VCaP (cell line): ENCODE measurements at regions not wholly inside any gene's neighbourhood (a gene's known extent, or its start where the extent isn't known, plus 50 kb on each side); places are given as distances from the start of the nearest gene placed in this dataset.

Experiments
- H3K27ac ChIP-seq: fragments of 450-650 bp; 2 replicates; pipeline ENCODE4 v1.5.1; 2017
- CTCF ChIP-seq: fragments of 450-650 bp; conservative IDR thresholded peaks from 2 replicates; pipeline ENCODE4 v1.5.1; 2017; ENCODE audit warnings: mild to moderate bottlenecking, moderate library complexity

DNA sequence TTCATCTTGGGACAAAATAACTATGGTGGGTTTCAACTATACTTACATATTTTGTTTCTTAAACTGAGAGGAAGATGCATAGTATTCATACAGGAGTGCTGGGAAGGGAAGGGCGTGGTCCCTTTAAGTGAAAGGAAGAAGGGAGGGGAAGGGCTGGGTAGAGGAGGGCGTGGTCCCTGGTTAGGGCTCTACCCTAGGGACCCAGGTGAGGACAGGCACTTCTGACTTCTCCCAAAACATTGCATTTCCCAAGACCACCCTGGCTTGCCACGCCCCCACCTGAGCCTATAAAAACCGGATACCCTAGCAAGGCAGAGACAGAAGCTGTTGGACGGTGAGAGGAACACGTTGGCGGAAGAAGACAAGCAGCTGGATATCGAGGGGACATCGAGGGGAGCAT is 157.6 kb upstream of the PLXNA4 start:
- TF ChIP-seq CTCF, result no peak
- H3K27ac ChIP-seq, result no peak overlapping the region

DNA sequence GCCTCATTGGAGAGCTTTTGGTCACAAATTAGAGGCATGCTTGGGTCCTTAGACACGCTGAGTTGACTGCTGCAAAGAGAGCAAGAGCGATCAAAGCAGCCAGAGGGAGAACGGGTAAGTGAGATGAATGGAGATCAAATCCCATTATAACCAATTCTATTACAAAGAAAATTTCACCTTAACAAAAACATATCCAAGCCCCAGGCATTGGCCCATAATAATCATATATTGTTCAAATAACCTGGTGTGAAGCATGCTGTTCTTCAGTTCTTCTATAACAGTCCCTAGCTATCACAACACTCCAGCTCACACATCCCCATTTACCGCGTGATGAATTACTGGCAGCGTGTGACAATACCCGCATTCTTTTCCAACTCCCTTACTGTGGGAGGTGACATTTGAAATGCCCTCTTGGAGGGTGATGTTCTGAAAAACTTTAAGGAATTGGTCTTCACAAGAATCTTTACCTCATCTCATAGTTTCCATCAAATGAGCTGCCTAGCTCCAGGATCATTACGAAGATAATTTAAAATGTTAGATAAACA is 156.1 kb upstream of the PLXNA4 start:
- no peak overlapping the region for H3K27ac ChIP-seq
- no peak for TF ChIP-seq CTCF

GRCh38 chr7:132730105-132730504 is 153.8 kb upstream of the PLXNA4 start:
- no peak for TF ChIP-seq CTCF

DNA sequence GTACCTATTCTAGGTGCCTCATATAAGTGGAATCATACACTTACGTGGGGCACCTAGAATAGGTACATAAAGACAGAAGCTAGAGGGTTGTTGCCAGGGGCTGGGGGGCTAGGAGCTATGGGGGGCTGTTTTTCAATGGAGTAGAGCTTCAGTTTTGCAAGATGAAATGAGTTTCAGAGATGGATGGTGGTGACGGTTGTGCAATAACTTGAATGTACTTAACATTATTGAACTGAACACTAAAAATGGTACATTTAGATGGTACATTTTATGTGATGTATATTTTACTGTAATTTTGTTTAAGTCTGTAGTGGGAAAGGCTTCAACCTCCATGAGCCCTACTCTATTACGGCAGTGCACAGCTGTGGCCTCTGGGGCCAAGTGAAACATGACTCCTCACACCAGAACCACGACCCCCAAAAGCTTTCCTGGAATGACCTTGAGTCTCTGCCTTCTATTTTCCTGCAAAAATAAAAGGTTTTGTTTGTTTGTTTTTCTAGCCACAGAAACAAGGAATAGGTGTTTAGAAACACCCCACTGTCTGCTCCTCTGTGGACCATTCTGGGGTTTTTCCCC is 147.3 kb upstream of the PLXNA4 start:
- no peak for TF ChIP-seq CTCF
- H3K27ac ChIP-seq, result no peak overlapping the region

More at GRCh38 chr7:132730105-132730504, 153.8 kb upstream of the PLXNA4 start:
- no peak overlapping the region for H3K27ac ChIP-seq

- no peak for TF ChIP-seq CTCF
- no peak overlapping the region for H3K27ac ChIP-seq
These were observed 144.6 kb upstream of the PLXNA4 start for GRCh38 chr7:132720835-132721234.

GRCh38 chr7:132713893-132714292 is 137.6 kb upstream of the PLXNA4 start:
- no peak for TF ChIP-seq CTCF

DNA sequence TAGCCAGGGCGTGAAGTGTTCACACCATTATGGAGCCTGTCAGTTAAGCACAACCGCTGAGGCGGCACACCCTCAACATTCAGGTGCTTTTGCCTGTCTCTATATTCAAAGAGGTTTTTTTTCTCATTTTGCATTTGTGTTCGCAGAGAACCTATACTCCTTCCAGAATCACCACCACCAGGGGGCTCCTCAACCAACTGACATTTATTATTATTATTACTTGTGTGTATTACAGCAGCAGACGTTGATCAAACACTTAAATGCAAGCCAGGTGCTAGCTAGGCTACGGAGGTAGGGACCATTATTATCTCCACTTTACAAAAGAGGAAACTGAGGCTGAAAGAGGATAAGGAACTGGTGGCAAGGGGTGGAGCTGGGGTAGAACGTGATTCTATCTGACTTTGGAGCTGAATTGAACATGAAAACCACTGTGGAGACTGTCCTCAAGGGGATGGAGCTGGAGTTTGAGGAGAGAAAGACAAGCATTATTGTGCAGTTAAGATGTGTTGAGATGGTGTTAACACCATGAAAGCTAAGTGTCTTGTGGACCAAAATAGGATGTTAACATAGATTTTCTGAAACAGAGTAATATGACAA is 133.8 kb upstream of the PLXNA4 start:
- TF ChIP-seq CTCF, result peak; percentile 59
- H3K27ac ChIP-seq, result no peak overlapping the region

More at GRCh38 chr7:132713893-132714292, 137.6 kb upstream of the PLXNA4 start:
- H3K27ac ChIP-seq, result no peak overlapping the region
